ENCODE measurements at regions not wholly inside any gene's neighbourhood (a gene's known extent, or its start where the extent isn't known, plus 50 kb on each side); places are given as distances from the start of the nearest gene placed in this dataset.
"Not testable (repeated sequence)": the region's sequence is repeated elsewhere in the genome, so short reads cannot be mapped to it uniquely, and the experiment has no call there.

DNA sequence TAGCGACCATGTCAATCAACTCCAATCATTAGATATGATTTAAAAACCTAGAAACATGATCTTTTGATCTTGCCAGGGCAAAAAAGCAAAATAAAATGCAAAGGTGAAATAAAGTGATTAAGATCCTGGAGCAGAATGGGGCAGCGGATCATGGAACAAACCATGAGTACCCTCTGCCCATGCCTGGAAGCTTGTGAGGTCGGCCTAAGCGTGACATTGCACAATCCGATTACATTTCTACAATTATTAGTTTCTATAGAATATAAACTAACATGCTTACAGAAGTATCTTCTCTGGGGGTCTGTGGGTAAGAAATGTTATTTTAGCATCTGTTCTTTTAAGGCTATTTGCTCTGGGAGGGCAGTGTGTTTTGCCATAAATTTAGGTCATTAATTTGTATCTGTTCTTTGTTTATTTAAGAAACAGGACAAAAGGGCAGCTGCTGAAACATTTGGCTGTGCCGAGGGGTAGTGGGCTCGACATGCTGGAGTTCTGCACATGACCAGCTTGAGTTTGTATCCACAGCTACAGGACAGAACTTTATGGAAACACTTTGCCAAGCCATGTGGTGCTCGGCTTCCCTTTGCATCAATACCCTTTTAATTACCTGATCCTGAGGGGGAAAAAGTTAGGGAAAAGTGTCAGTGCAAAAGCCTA lies 55.9 kb downstream of the ZBTB18 start:
- no peak for DNase-seq

DNA sequence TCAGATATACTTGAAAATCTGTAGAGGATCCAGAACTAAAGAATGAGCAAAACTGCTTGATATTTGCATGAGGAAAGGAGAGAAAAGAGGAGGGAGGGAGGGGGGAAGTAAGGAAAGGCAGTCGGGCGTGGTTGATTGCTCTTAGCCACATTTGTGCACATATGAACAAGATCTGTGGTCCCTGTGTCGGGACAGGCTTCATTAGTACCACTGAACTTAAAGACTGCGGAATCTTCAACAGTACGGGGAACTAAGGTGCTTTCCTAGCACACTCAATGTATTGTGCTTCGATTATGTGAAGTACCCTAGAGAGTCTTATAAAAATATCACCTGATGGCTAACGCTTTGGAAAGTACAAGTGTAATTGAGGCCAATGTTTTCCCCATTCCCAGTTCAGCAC lies 59.9 kb downstream of the ZBTB18 start:
- no peak for DNase-seq

DNA sequence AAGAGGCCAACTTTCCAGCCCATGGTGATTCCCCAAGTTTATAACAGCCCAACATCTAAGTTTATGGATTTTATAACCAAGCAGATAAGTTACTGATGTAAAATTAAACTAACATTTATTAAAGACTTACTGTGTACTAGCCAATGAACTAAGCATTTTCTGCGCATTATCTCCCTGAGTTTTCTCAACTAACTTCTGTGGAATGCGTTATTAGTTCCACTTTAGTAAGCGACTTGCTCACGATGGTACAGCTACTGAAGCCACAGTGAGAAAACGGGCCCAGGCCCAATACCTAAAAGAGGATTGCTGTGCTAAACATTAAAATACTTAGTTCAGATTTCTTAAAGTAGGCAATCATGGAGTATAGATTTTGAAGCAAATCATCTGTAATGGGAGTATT lies 61.0 kb downstream of the ZBTB18 start:
- no peak for DNase-seq

DNA sequence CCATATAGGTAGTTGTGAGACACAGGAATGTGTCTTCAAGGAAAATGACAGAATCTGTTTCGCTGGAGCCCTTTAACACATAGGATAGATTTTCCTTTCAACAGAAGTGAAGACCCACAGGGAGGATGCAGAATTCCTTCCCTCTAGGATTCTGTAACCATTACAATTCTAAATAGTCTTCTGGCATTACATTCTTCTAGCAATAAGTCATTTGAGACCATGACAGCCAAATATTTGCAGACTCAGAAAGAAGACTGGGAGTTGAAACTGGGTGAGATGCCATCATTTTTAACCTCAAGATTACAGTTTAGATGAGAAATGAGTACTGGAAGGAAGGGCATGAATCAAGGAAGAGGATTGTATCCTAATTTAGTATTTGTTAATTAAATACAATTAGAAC lies 61.6 kb downstream of the ZBTB18 start:
- DNase-seq = no peak

DNA sequence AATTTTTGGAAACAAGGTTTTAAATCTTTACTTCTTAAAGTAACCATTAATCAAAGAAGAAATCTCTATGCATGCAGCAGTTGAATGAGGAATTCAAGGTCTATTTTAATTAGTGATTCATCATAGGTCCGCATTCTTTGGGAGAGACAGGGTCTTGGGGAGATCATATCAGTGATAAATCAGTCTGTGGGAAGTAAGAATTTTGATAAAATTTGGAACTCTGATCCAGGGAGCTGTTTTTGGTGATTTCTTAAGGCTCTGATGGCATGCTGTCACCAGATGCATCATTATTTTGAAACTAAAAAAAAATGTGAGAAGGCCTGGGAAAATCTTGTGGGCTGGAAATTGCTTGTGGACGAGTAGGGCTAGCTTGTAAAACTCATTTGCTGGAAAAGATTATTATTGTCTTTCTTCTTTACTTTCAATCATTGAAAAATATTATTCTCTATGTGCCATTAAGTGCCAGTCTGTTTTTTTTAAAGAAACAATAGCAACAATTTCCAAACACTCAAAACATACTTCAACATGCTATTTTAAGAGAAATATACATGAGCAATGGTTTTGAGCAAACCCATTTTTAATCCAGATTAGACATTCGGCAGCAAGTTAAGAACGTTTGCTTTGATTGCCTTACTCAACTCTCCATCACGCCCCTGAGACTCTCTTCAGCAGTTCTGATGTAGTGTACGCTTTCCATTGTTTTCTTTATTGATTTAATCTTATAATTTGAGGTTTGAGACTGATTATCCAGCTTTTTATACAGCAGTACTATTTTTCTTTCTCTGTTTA lies 62.6 kb downstream of the ZBTB18 start:
- DNase-seq = no peak

DNA sequence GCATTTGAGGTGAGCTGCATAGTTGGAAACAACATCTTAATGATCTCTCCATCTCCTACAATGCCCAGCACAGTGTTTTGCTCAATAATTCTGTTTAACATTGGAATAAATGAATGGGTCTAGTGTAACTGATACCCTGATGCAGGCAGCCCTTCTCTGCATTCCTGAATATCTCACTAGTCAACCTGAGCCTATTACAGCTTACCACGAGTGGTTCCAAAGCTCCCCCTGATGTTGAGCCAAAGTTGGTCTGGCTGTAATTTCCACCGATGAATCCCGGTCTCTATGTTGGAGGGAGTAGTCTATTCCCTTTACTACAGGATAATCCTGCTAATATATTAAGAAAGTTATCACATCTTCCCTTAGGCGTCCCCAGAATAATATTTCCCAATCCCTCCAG lies 63.8 kb downstream of the ZBTB18 start:
- DNase-seq = no peak

DNA sequence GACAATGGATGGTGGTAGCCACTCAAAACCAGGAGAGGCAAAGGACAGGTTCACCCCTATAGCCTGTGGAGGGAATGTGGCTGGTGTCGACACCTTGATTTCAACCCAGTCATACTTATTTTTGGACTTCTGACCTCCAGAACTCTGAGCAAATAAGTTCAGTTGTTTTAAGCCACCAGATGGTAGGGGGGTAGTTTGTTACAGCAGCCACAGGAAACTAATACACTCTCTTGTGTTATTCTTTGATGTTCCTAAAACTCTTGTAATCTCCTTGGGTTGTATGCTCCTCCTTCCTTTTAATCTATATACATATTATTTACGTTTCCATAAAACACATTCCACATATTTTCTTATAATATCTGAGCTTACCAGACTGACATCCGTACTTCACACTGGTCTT lies 65.9 kb downstream of the ZBTB18 start:
- no peak for DNase-seq

DNA sequence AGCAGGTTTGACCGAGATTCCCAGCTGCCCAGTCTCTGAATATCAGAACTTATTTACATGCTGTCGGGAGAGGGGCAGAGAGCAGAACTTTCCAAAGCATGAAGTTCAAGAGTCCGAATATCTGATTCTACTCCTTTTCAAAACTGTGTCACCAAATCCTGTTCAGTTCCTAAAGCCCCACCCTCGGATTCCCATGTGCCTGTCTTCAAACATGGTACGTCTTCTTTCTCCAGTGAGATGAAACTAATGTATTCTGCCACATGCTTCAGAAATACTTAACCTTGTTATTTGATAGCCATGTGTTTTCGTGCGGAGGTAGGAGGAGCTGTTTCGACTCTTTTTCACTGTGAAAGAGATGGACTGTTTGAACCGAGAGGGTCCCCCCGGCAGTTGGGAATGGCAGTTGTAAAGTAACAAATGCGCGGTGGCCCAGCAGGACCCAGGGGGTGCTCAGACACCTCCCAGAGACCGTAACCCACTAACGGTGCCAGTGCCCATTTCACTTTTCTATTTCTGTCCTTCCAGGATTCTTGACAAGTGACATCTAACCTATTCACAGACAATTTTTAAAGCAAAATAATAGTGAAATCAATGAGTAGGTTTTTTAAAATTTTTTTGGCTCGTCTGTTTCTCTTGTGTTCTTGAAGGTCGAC lies 67.2 kb downstream of the ZBTB18 start:
- no peak for DNase-seq

DNA sequence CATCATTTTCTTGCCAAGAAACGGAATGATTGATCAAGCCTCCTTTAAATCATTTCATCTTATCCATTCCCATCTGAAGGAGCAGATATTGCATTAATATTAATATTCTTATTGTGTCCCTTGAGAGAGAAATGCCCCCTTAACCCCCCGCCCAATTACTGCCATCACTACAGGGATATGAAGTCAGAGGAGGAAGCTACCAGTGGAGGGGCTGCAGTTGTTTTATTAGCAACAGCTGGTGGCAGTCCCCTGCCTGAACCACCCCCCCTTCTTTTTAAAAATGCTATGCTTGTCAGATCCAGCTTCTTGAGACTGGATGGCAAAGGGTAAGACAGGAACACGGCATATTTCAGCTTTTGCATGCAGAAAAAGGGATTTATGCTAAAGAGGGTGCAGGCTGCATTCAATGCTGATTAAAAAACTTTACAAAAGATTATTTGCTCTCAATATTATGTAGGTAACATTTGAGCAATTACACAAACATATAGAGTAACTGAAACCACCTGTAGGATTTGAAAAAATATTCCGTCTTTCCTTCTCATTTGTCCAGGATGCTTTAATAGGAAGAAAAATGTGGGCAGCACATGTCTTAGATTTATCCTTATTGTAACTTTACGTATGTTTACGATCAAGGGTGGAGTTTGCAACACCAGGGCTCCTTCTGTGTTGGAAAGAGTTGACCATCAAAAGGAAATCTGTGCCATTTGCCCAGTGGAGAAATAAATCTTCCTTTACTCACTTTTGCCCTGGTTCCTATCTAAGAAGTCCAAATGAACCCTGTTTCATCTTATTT lies 77.7 kb downstream of the ZBTB18 start:
- DNase-seq = no peak

DNA sequence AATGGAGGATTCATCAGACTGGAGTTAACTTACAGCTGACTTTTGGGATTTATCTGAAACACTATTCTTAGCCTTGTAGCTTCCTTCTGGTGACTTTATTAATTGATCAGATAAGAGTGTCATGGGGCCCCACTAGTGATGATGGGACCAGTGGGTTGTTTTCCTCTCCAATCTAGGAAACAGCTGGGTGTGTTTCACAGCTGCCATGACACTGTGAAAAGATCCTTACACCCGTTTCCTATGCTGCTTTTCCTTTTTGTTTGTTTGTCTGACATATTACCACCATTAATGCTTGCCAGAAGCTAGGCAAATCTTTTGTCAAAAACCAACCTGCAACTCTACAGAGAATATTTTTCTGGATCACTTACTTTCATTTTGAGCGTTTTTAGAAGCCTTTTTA lies 86.2 kb downstream of the ZBTB18 start:
- no peak for DNase-seq

DNA sequence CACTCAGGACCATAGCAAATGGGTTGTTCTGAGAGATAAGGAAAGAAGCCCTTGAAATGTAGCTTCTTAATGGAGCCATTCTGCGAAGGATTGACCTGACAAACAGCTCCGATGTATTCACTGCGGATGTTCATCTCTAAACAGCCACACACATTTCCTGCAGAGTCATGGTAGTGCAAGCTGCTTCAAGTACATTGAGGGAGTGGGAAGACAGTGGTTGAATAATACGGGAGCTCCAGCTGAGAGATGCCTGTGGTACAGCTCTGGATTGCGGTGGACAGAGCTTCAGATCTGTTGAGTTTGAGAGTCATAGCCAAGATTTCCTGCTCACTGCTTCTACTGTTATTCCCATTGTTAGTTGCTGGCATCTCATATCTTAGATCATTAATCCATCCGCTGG lies 86.6 kb downstream of the ZBTB18 start:
- DNase-seq = no peak

DNA sequence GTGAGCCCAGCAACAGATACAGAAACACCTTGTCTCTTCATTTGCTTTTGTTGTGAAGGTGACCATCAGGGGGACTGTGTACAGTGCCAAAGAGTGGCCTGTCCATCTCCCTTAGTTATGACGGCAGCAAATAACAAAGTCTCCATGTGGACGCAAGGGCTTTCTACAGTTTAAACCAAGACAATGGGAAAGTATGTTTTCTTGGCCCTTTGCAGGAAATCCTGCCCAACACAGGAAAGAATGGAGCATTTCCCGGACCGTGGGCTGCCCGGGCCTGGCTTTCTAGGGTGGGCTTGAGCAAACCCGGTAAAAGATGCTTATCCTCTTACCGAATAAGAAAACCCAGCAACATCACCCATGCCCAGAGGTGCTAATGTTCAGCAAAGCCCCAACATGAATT lies 87.3 kb downstream of the ZBTB18 start:
- DNase-seq = no peak

DNA sequence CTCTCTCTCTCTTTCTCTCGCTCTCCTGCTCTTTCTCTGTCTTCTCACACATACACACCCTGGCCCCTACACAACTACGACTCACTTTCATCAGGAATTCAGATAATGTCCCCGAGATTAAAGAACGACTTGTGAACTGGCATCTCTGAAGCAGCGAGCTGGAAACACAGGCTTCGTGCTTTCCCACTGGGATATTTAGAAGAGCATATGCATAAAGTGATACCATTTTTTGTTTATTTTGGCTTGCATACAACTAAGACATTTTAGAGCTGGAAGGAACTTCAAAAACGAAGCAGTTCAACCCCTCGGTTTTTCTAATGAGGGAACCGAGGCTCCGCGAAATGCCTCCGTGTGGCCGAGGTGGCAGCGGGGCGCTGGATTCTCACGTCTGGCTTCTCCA lies 88.6 kb downstream of the ZBTB18 start:
- DNase-seq = no peak

DNA sequence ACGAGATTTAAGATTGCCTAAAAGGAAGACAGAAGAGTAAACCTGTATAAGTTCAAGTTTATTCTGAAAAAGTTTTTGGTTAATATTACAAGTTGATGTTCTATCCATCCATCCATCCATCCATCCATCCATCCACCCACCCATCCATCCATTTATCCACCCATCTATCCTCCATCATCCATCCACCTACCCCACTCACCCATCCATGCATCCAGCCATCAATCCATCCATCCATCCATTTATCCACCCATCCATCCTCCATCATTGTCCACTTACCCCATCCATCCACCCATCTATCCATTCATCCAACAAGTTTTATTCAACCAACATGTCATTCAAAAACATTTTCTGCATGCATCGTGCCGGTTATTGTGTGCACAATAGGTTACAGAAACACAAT lies 89.3 kb downstream of the ZBTB18 start:
- DNase-seq = no peak

DNA sequence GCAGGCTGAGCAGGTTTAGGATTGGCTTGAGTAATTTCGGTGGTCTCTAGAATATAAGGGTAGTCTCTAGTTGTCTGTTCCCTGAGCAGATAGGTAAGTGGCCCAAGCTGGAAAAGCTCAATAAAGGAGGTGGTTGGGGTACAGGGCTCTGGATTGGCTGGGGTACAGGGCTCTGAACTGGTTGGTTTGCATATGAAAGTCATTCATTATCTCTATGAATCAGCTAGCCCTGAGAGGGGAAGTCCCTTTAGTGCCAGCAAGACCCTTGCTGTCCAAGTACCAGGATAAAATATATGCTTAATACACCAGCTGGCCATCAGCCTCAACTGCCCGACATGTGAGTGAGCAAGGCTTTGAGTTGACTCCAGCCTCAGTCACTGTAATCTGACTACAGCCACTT lies 93.0 kb downstream of the ZBTB18 start:
- DNase-seq = no peak

DNA sequence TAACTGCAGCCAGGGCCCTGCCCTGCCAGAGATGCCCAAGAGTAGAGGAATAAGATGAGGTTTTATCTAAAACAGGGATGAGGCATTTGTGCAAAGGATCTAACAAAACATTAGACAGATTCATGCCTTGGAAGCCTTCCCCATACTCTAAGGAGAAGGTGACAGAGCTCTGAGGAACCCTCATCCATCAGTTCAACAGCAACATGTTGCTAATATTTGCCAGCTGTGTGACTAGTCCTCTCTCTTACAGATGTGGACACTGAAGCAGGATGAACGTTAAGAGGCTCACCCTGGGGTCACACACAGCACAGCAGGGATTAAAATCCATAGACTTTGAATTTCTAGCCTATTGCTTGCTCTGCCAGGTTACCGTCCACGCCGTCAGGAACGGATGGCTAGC lies 99.0 kb downstream of the ZBTB18 start:
- no peak for DNase-seq

DNA sequence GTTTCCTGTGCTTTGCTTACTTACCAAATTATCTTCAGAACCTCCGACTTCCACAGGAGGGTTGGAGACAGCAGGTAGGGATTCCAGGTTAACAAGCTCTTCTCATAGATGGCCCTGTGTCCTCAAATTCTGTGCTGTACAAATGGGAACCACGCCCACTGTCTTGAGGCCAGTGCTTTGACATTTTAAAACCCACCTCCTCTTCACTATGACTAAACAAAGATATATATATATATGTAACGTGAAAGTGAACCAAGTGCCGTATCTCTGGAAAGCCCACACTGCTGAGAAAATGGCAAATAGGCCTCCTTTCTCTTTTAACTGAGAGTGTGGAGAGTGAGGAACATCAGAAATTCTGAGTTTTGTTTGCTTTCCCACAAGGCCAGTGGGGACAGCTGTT lies 99.6 kb downstream of the ZBTB18 start:
- DNase-seq = no peak

DNA sequence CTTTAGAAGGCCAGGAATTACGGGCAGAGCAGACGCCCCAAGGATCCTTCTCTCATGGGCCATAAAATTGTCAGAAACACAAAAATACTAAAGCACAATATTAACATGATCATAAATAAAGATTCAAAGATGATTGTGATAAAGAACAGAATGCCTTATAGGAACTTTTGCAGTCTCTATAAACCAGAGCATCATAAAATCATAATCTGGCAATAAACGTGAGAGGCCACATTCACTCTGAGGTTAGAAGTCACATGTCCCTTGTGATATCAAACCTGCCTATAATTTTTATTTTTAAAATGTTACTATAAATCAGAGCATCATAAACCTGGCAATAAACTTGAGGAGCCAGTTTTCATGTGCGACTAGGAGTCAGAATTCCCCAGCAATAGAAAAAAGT lies 100.5 kb downstream of the ZBTB18 start:
- no peak for DNase-seq

DNA sequence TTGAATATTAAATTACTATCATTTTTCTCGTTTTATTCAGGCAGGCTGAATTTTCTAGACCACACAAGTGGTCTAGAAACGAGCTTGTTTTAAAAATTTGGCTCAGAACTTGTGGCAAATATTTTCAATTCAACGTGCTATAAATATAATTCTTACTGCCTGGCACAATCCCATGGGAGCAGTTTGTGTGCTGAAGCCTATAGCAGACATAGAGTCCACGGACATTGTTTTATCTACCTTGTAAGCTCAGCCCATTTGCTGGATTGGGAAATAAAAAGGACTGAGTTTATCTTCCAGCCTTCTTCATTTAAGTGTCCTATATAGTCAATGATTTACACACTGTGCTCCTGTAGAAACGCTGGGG lies 103.4 kb downstream of the ZBTB18 start:
- DNase-seq = no peak

DNA sequence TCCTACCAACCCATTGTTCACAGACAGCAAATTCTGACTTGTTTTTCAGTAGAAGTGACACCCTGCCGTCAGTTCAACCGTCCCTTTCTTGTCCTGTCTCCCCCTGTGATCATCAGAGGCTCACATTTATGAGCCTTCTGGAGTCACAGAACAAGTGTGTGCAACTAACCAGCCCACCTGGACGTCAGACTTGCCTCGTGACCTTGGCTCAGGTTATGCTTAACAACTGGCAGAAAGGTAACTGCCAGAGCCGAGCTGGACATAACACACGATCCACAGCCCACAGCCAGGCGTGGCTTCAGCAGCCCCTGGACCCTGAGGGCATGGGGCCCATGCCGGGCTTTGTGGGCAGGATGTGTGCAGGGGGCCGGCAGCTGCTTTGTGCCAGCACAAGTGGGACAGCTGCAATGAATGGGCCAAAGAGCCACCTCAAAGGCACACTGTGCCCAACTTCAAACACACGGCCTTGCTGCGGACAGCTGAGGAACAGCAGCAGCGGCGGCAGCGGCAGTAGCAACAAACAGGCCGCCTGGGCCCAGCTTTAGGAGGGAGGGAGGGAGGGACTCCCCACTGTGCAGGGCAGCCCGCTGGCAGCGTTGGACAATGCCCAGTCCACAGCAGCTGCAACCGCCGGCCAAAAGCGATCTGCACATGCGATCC lies 103.9 kb downstream of the ZBTB18 start:
- DNase-seq = no peak

DNA sequence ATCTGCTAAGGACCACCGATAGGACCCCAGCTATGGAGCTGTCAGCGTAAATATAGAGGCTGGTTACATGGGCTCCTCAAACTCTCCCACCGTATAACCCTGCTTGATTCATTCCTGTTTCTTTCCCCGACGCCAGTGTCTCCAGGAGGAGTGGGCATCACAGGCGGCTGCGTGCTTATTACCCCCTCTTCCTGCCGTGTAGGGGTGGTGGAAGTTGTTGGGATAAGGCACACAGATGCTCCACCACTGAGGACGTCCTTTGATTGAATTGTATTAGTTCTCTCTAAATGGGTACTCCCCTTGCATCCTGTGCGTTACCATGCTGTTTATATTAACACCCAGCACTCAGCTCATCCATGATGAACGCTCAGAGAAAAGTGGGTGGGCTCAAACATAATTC lies 104.6 kb downstream of the ZBTB18 start:
- no peak for DNase-seq

DNA sequence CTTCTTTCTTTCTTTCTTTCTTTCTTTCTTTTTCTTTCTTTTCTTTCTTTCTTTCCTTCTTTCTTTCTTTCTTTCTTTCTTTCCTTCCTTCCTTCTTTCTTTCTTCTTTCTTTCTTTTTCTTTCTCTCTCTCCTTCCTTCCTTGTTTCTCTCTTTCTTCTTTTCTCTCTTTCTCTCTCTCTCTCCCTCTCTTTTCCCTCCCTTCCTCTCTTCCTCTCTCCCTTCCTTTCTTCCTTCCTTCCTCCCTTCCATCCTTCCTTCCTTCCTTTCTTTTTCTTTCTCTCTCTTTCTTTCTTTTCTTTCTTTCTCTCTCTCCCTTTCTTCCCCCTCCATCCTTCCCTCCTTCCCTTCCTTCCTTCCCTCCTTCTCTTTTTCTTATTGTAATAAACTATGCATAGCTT lies 105.5 kb downstream of the ZBTB18 start:
- DNase-seq = not testable (repeated sequence)

Measured in skin of body (tissue), 1 donor.